Sigmoid colon (tissue), 6 donors: ENCODE measurements at regions not wholly inside any gene's neighbourhood (a gene's known extent, or its start where the extent isn't known, plus 50 kb on each side); places are given as distances from the start of the nearest gene placed in this dataset.
"Not testable (repeated sequence)": the region's sequence is repeated elsewhere in the genome, so short reads cannot be mapped to it uniquely, and the experiment has no call there.

Experiments used
- DNase-seq: peaks from one replicate; pipeline ENCODE4 v3.0.0-alpha.2; 2019
- H3K27ac ChIP-seq, 4 donors: fragments of 200-600 bp; sonication (generic); one replicate each; pipeline ENCODE4 v1.5.1; 2016 to 2019; ENCODE audit warnings: mild to moderate bottlenecking in 1 of 4
- H3K27me3 ChIP-seq, 3 donors: fragments of 200-600 bp; sonication (generic); one replicate each; pipeline ENCODE4 v1.5.1; 2019; ENCODE audit warnings: mild to moderate bottlenecking in 1 of 3
- H3K36me3 ChIP-seq, 4 donors: fragments of 200-600 bp; sonication (generic); one replicate each; pipeline ENCODE4 v1.5.1; 2016 to 2019
- H3K4me1 ChIP-seq, 4 donors: fragments of 200-600 bp; sonication (generic); one replicate each; pipeline ENCODE4 v1.5.1; 2017 to 2019
- H3K4me3 ChIP-seq, 4 donors: fragments of 200-600 bp; sonication (generic); one replicate each; pipeline ENCODE4 v1.5.1; 2017 to 2019; ENCODE audit warnings: mild to moderate bottlenecking in 2 of 4, moderate library complexity in 1 of 4
- H3K9me3 ChIP-seq, 4 donors: fragments of 200-600 bp in 3 of 4; sonication (generic) in 3 of 4; one replicate each; pipeline versions ENCODE4 v1.5.1 to v1.6.1; 2013 to 2019
- CTCF ChIP-seq, 4 experiments: fragments of 450-650 bp in 3 of 4; fragments of 200-600 bp in 1 of 4; IDR thresholded peaks; one replicate each; pipeline ENCODE4 v1.5.1; 2016 to 2019; ENCODE audit warnings: antibody characterized with exemption in 4 of 4, mild to moderate bottlenecking in 3 of 4, moderate library complexity in 2 of 4
- EP300 ChIP-seq, 4 donors: sonication (generic); formaldehyde crosslinking; IDR thresholded peaks; one replicate each; pipeline ENCODE4 v1.6.1; 2017; ENCODE audit warnings: antibody characterized with exemption in 4 of 4
- POLR2A ChIP-seq, 2 donors: fragments of 450-650 bp; IDR thresholded peaks; one replicate each; pipeline ENCODE4 v1.6.1; 2016; ENCODE audit warnings: antibody characterized with exemption in 2 of 2, mild to moderate bottlenecking in 2 of 2, moderate library complexity in 2 of 2
- POLR2AphosphoS5 ChIP-seq, 4 donors: sonication (generic); formaldehyde crosslinking; IDR thresholded peaks; one replicate each; pipeline ENCODE4 v1.6.1; 2017; ENCODE audit warnings: antibody characterized with exemption in 4 of 4
- WGBS, 2 donors: extraction: QIAGEN DNeasy Blood & Tissue Kit; methylation state at CpG; one replicate each; pipeline ENCODE4 v1.1.7; 2013; 5-methylcytosine and 5-hydroxymethylcytosine counted together
- intact Hi-C: fragments of 100-400 bp; cut with DNase I; formaldehyde crosslinking; loops from one replicate; pipeline ENCODE4 v1.15.1; 2023
- donor health status: healthy with polysubstance abuse.
- donor health status: healthy.

GRCh38 chr3:118229196-118229595 lies 805.5 kb downstream of the IGSF11 start:
- no peak overlapping the region for H3K27ac ChIP-seq
- TF ChIP-seq EP300 (IDR thresholded peaks at IDR 0.05) (no peak), CTCF (IDR thresholded peaks at IDR 0.05) (no peak), POLR2AphosphoS5 (IDR thresholded peaks at IDR 0.05) (no peak), POLR2A (IDR thresholded peaks at IDR 0.05) (no peak)
- no peak for DNase-seq
- H3K4me3 ChIP-seq, result no peak overlapping the region
- no peaks in the 10 kb centered on the region for H3K36me3 ChIP-seq
- intact Hi-C loops, result no loop called here
- WGBS, 2 donors, result 70 to 73% methylated on average over 1 of the region's 1 CpG
- H3K4me1 ChIP-seq, result no peaks in the 10 kb centered on the region
- H3K9me3 ChIP-seq, result no peaks in the 10 kb centered on the region
- H3K27me3 ChIP-seq, result no peaks in the 10 kb centered on the region

GRCh38 chr3:118231578-118231977 lies 803.1 kb downstream of the IGSF11 start:
- no peaks in the 10 kb centered on the region for H3K27me3 ChIP-seq
- H3K27ac ChIP-seq, result no peak overlapping the region
- no peaks in the 10 kb centered on the region for H3K36me3 ChIP-seq
- WGBS, 2 donors, result 78 to 88% methylated on average over 2 of the region's 2 CpGs
- TF ChIP-seq POLR2AphosphoS5 (IDR thresholded peaks at IDR 0.05) (no peak), CTCF (IDR thresholded peaks at IDR 0.05) (no peak), POLR2A (IDR thresholded peaks at IDR 0.05) (no peak), EP300 (IDR thresholded peaks at IDR 0.05) (no peak)
- DNase-seq, result no peak
- no peak overlapping the region for H3K4me3 ChIP-seq
- intact Hi-C loops, result no loop called here
- H3K4me1 ChIP-seq, result no peaks in the 10 kb centered on the region
- no peaks in the 10 kb centered on the region for H3K9me3 ChIP-seq

DNA sequence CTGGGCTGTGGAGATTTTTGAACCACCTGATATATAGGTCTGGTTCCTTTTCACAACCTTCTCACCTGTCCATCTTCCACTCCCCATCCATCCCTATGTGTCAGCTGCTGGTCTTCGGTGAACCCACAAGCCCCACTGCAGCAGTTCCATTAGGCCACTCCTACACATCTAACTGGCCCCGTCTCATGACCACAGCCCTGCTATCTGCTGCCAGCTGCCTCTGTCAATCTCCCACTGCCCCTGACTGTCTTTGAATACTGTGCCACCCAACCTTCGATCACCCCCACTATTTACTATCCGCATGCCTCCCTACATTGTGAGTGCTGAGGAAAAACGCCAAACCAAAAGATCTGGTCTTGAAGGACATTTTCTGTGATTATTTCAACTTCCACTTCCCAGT lies 795.4 kb downstream of the IGSF11 start:
- WGBS, 2 donors, result 83 to 91% methylated on average over 5 of the region's 5 CpGs
- intact Hi-C loops, result no loop called here
- no peaks in the 10 kb centered on the region for H3K27me3 ChIP-seq
- H3K4me1 ChIP-seq, result no peaks in the 10 kb centered on the region
- no peak for TF ChIP-seq EP300 (IDR thresholded peaks at IDR 0.05)
- TF ChIP-seq POLR2AphosphoS5 (IDR thresholded peaks at IDR 0.05), result no peak
- no peak for TF ChIP-seq CTCF (IDR thresholded peaks at IDR 0.05)
- TF ChIP-seq POLR2A (IDR thresholded peaks at IDR 0.05), result no peak
- no peak for DNase-seq
- no peaks in the 10 kb centered on the region for H3K9me3 ChIP-seq
- no peak overlapping the region for H3K27ac ChIP-seq
- no peak overlapping the region for H3K4me3 ChIP-seq
- no peaks in the 10 kb centered on the region for H3K36me3 ChIP-seq

- intact Hi-C loops, result no loop called here
- H3K4me1 ChIP-seq, result no peaks in the 10 kb centered on the region
- H3K4me3 ChIP-seq, result no peak overlapping the region
- DNase-seq, result no peak
- no peaks in the 10 kb centered on the region for H3K9me3 ChIP-seq
- no peaks in the 10 kb centered on the region for H3K27me3 ChIP-seq
- H3K36me3 ChIP-seq, result no peaks in the 10 kb centered on the region
- 67 to 71% methylated on average over 3 of the region's 3 CpGs for WGBS, 2 donors
- TF ChIP-seq POLR2AphosphoS5 (IDR thresholded peaks at IDR 0.05), result no peak
- no peak for TF ChIP-seq CTCF (IDR thresholded peaks at IDR 0.05)
- no peak for TF ChIP-seq EP300 (IDR thresholded peaks at IDR 0.05)
- TF ChIP-seq POLR2A (IDR thresholded peaks at IDR 0.05), result no peak
- H3K27ac ChIP-seq, result no peak overlapping the region
Observed at GRCh38 chr3:118244761-118245160, 789.9 kb downstream of the IGSF11 start.

- Histone ChIP-seq H3K4me1 (no peaks in the 10 kb centered on the region), H3K27me3 (no peaks in the 10 kb centered on the region), H3K36me3 (no peaks in the 10 kb centered on the region), H3K27ac (no peak overlapping the region), H3K4me3 (no peak overlapping the region), H3K9me3 (no peaks in the 10 kb centered on the region)
- TF ChIP-seq POLR2A (IDR thresholded peaks at IDR 0.05) (no peak), POLR2AphosphoS5 (IDR thresholded peaks at IDR 0.05) (no peak), CTCF (IDR thresholded peaks at IDR 0.05) (no peak), EP300 (IDR thresholded peaks at IDR 0.05) (no peak)
- intact Hi-C loops, result no loop called here
- DNase-seq, result no peak
- WGBS, 2 donors, result 81 to 89% methylated on average over 5 of the region's 5 CpGs
Observed at GRCh38 chr3:118245312-118245711, 789.3 kb downstream of the IGSF11 start.

DNA sequence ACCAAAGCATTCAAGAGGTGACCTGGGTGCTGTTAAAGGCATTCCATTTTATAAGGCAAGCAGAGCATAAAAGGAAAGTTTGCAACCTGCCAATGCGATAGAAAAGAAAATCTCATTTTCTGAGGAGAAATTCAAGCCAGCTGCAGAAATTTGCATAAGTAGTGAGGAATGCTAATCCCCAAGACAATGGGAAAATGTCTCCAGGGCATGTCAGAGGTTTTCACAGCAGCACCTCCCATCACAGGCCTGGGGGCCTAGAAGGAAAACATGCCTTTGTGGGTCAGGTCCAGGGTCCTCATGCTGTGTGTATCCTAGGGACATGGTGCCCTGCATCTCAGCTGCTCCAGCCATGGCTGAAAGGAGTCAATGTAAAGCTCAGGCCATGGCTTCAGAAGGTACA lies 775.8 kb downstream of the IGSF11 start:
- H3K9me3 ChIP-seq, DNase-seq, H3K36me3 ChIP-seq, H3K27ac ChIP-seq, intact Hi-C loops, H3K27me3 ChIP-seq, H3K4me1 ChIP-seq, H3K4me3 ChIP-seq: not testable (repeated sequence)
- WGBS, 2 donors, result 96 to 97% methylated on average over 1 of the region's 1 CpG
